Right atrium auricular region (tissue), 2 donors: ENCODE measurements at regions not wholly inside any gene's neighbourhood (a gene's known extent, or its start where the extent isn't known, plus 50 kb on each side); places are given as distances from the start of the nearest gene placed in this dataset.
"Not testable (repeated sequence)": the region's sequence is repeated elsewhere in the genome, so short reads cannot be mapped to it uniquely, and the experiment has no call there.

Experiments used
- DNase-seq: peaks from one replicate; pipeline ENCODE4 v3.0.0-alpha.2; 2019; ENCODE audit warnings: low spot score
- H3K27ac ChIP-seq, 2 donors: fragments of 200-600 bp; sonication (generic); 1 replicate in 1 of 2; 2 replicates in 1 of 2; pipeline ENCODE4 v1.5.1; 2016 to 2019
- H3K27me3 ChIP-seq, 2 donors: fragments of 200-600 bp; sonication (generic); one replicate each; pipeline versions ENCODE4 v1.5.1 to v1.6.0; 2017 to 2019
- H3K36me3 ChIP-seq: fragments of 200-600 bp; sonication (generic); one replicate; pipeline ENCODE4 v1.5.1; 2016
- H3K4me1 ChIP-seq, 2 donors: fragments of 200-600 bp; sonication (generic); one replicate each; pipeline versions ENCODE4 v1.5.1 to v1.6.0; 2017 to 2019
- H3K4me3 ChIP-seq, 2 donors: fragments of 200-600 bp; sonication (generic); 1 replicate in 1 of 2; 2 replicates in 1 of 2; pipeline ENCODE4 v1.5.1; 2017 to 2019; ENCODE audit warnings: mild to moderate bottlenecking in 1 of 2, moderate library complexity in 1 of 2
- H3K9me3 ChIP-seq, 2 donors: fragments of 200-600 bp; sonication (generic); one replicate each; pipeline ENCODE4 v1.5.1; 2019
- CTCF ChIP-seq, 2 donors: fragments of 200-600 bp; sonication (generic); IDR thresholded peaks; one replicate each; pipeline ENCODE4 v1.5.1; 2019; ENCODE audit warnings: antibody characterized with exemption in 2 of 2

DNA sequence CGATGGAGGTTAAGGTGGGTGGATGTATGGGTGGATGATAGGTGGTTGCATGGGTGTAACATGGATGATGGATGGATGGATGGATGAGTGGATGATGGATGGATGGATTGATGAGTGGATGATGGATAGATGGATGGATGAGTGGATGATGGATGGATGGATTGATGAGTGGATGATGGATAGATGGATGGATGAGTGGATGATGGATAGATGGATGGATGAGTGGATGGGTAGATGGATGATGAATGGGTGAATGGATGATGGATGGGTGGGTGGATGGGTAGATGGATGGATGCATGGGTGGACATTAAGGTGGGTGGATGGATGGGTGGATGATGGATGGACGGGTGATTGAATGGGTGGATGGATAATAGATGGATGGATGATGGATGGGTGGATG is 136.5 kb upstream of the FOXD4L5 start:
- not testable (repeated sequence) for H3K36me3 ChIP-seq, H3K4me1 ChIP-seq, H3K4me3 ChIP-seq, H3K27ac ChIP-seq, DNase-seq, H3K9me3 ChIP-seq, H3K27me3 ChIP-seq

GRCh38 chr9:65420771-65421170 is 135.8 kb upstream of the FOXD4L5 start:
- Histone ChIP-seq H3K27ac (no peak overlapping the region), H3K27me3 (no peaks in the 10 kb centered on the region), H3K4me1 (no peaks in the 10 kb centered on the region), H3K4me3 (no peak overlapping the region), H3K36me3 (no peaks in the 10 kb centered on the region), H3K9me3 (no peaks in the 10 kb centered on the region)
- TF ChIP-seq CTCF (IDR thresholded peaks at IDR 0.05), result no peak
- DNase-seq, result no peak

- H3K27me3 ChIP-seq, H3K4me3 ChIP-seq, H3K9me3 ChIP-seq, H3K27ac ChIP-seq, H3K36me3 ChIP-seq, DNase-seq, H3K4me1 ChIP-seq: not testable (repeated sequence)
These were observed 134.0 kb upstream of the FOXD4L5 start for GRCh38 chr9:65418966-65419365.

DNA sequence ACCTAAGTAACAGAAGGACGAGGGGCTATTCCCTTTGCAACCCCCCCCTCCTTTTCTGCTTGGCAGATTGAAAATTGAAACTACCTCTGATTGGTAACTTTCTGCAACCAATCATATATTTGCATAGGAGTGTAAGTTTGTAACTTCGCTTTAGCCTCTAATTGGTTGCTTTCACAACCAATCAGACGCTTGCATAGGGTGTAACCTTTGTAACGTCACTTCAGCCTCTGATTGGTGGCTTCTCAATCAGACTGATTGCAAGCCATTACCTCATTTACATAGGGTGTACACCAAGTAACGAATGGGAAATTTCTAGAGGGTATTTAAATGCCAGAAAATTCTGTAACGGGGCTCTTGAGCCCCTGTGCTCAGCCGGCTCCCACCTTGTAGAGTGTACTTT is 131.9 kb upstream of the FOXD4L5 start:
- H3K9me3 ChIP-seq, H3K27me3 ChIP-seq, DNase-seq, H3K36me3 ChIP-seq, H3K27ac ChIP-seq, H3K4me1 ChIP-seq, H3K4me3 ChIP-seq: not testable (repeated sequence)

- DNase-seq, H3K27ac ChIP-seq, H3K4me3 ChIP-seq, H3K36me3 ChIP-seq, H3K9me3 ChIP-seq, H3K27me3 ChIP-seq, H3K4me1 ChIP-seq: not testable (repeated sequence)
These were observed 129.2 kb upstream of the FOXD4L5 start for GRCh38 chr9:65414249-65414648.

GRCh38 chr9:65413371-65413770 is 128.4 kb upstream of the FOXD4L5 start:
- H3K36me3 ChIP-seq, H3K27ac ChIP-seq, H3K4me1 ChIP-seq, DNase-seq, H3K4me3 ChIP-seq, H3K27me3 ChIP-seq, H3K9me3 ChIP-seq: not testable (repeated sequence)

GRCh38 chr9:65411901-65412300 is 126.9 kb upstream of the FOXD4L5 start:
- no peak overlapping the region for H3K27ac ChIP-seq
- H3K4me1 ChIP-seq, result no peaks in the 10 kb centered on the region
- no peak overlapping the region for H3K4me3 ChIP-seq
- no peaks in the 10 kb centered on the region for H3K36me3 ChIP-seq
- no peaks in the 10 kb centered on the region for H3K27me3 ChIP-seq
- no peak for DNase-seq
- H3K9me3 ChIP-seq, result no peaks in the 10 kb centered on the region
- TF ChIP-seq CTCF (IDR thresholded peaks at IDR 0.05), result no peak

- H3K27me3 ChIP-seq, result no peaks in the 10 kb centered on the region
- no peaks in the 10 kb centered on the region for H3K4me1 ChIP-seq
- H3K27ac ChIP-seq, result no peak overlapping the region
- no peak for DNase-seq
- no peaks in the 10 kb centered on the region for H3K36me3 ChIP-seq
- TF ChIP-seq CTCF (IDR thresholded peaks at IDR 0.05), result no peak
- H3K9me3 ChIP-seq, result no peaks in the 10 kb centered on the region
- H3K4me3 ChIP-seq, result no peak overlapping the region
These were observed 126.3 kb upstream of the FOXD4L5 start for GRCh38 chr9:65411336-65411735.

DNA sequence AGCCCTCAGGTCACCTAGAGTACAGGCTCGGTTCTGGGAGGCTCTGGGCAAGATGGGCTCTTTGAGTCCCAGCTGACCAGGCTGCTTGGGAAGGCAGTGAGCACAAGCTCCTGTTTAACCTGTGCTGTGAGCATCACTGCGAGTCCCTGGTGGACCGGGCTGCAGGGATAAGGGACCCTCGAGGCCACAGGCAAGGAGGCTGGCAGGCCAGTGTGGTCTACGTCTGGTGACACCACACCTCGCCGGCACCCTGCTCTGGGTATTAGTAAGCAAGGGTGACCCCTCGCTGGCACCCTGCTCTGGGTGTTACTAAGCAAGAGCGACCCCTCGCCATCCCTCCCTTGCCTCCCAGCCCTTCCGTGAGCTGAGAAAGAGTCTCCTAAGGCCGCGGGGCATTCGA is 125.9 kb upstream of the FOXD4L5 start:
- TF ChIP-seq CTCF (IDR thresholded peaks at IDR 0.05), result no peak
- H3K9me3 ChIP-seq, result no peaks in the 10 kb centered on the region
- no peak for DNase-seq
- no peak overlapping the region for H3K27ac ChIP-seq
- no peak overlapping the region for H3K4me3 ChIP-seq
- H3K36me3 ChIP-seq, result no peaks in the 10 kb centered on the region
- H3K27me3 ChIP-seq, result no peaks in the 10 kb centered on the region
- H3K4me1 ChIP-seq, result no peaks in the 10 kb centered on the region
